Activated CD8-positive, alpha-beta T cell treated with anti-CD3 and anti-CD28 coated beads for 36 hours (primary cell): ENCODE measurements at regions not wholly inside any gene's neighbourhood (a gene's known extent, or its start where the extent isn't known, plus 50 kb on each side); places are given as distances from the start of the nearest gene placed in this dataset.

Experiments used
- ATAC-seq: fragments of 200-7000 bp; cut with Tn5 transposase; one replicate; pipeline ENCODE4 v1.10.0; 2021; ENCODE audit warnings: mild to moderate bottlenecking, moderate library complexity
- CTCF ChIA-PET: fragments of 350-600 bp; sonication (Branson Sonifier 250); formaldehyde crosslinking; loops from one replicate; lab custom pipeline; 2021; ENCODE audit warnings: antibody characterized with exemption; lab: Charles Lee
- POLR2A ChIA-PET: fragments of 350-600 bp; sonication (Branson Sonifier 250); formaldehyde crosslinking; loops from one replicate; lab custom pipeline; 2021; ENCODE audit warnings: antibody characterized with exemption; lab: Charles Lee
- DNase-seq: peaks from one replicate; pipeline ENCODE4 v3.0.0-alpha.2; 2020
- H3K27ac Mint-ChIP-seq: one replicate; pipeline ENCODE4 v1.8.0; 2021; ENCODE audit warnings: mild to moderate bottlenecking, mixed read lengths
- H3K27me3 Mint-ChIP-seq: one replicate; pipeline ENCODE4 v1.8.0; 2021; ENCODE audit warnings: mixed read lengths
- H3K36me3 Mint-ChIP-seq: one replicate; pipeline ENCODE4 v1.8.0; 2021; ENCODE audit warnings: low read depth, mixed read lengths
- H3K4me1 Mint-ChIP-seq: one replicate; pipeline ENCODE4 v1.8.0; 2021; ENCODE audit warnings: low read depth, mixed read lengths
- H3K4me3 Mint-ChIP-seq: one replicate; pipeline ENCODE4 v1.8.0; 2021; ENCODE audit warnings: mild to moderate bottlenecking, moderate library complexity, mixed read lengths
- H3K9me3 Mint-ChIP-seq: one replicate; pipeline ENCODE4 v1.8.0; 2021; ENCODE audit warnings: mixed read lengths
- CTCF ChIP-seq: fragments of 200-600 bp; IDR thresholded peaks from one replicate; pipeline ENCODE4 v1.8.0; 2022; ENCODE audit warnings: antibody characterized with exemption, mild to moderate bottlenecking
- intact Hi-C: fragments of 100-400 bp; cut with micrococcal nuclease; formaldehyde crosslinking; loops from one replicate; pipeline ENCODE4 v1.10.0; 2022

- Mint-ChIP-seq H3K36me3 (no peaks in the 10 kb centered on the region), H3K27me3 (no peaks in the 10 kb centered on the region), H3K27ac (no peak overlapping the region), H3K4me3 (no peak overlapping the region), H3K9me3 (peaks cover 21% of the 10 kb centered on the region), H3K4me1 (no peaks in the 10 kb centered on the region)
- no peak for ATAC-seq
- no peak for DNase-seq
- no peak for TF ChIP-seq CTCF
- intact Hi-C loops: no loop called here
- CTCF ChIA-PET: no interaction called here
- POLR2A ChIA-PET: no interaction called here
These were observed 973.0 kb upstream of the SLIT2 start for GRCh38 chr4:19278665-19279064.

DNA sequence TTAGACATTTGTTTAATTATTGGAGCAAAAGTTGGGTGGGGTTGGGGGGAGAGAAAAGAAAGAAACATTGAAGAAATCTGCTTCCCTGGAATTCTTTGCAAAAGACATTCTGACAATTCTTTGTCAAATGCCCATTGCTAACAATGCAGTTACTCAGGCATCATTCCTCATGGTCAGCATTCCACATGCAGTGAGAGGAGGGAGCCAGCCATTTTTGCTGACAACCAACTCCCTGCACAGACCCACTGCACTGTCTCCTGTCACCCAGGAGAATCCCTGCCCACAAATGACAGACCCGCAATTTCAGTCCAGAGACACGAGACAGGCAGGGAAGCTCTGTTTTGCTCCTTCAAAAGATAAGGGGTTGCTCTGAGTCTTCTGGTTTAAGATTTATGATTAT, 985.1 kb upstream of the SLIT2 start:
- POLR2A ChIA-PET: no interaction called here
- Mint-ChIP-seq H3K36me3 (no peaks in the 10 kb centered on the region), H3K4me1 (no peaks in the 10 kb centered on the region), H3K27me3 (no peaks in the 10 kb centered on the region), H3K9me3 (peaks cover 9% of the 10 kb centered on the region), H3K4me3 (no peak overlapping the region), H3K27ac (no peak overlapping the region)
- CTCF ChIA-PET: no interaction called here
- no peak for TF ChIP-seq CTCF
- intact Hi-C loops: no loop called here
- ATAC-seq (no peak), DNase-seq (no peak)

GRCh38 chr4:19262467-19262866, 989.2 kb upstream of the SLIT2 start:
- POLR2A ChIA-PET: no interaction called here
- peaks cover 9% of the 10 kb centered on the region for H3K9me3 Mint-ChIP-seq
- H3K36me3 Mint-ChIP-seq: no peaks in the 10 kb centered on the region
- intact Hi-C loops: no loop called here
- CTCF ChIA-PET: no interaction called here
- ATAC-seq (no peak), DNase-seq (no peak)
- H3K4me3 Mint-ChIP-seq: no peak overlapping the region
- no peak for TF ChIP-seq CTCF
- no peaks in the 10 kb centered on the region for H3K4me1 Mint-ChIP-seq
- H3K27ac Mint-ChIP-seq: no peak overlapping the region
- H3K27me3 Mint-ChIP-seq: no peaks in the 10 kb centered on the region

DNA sequence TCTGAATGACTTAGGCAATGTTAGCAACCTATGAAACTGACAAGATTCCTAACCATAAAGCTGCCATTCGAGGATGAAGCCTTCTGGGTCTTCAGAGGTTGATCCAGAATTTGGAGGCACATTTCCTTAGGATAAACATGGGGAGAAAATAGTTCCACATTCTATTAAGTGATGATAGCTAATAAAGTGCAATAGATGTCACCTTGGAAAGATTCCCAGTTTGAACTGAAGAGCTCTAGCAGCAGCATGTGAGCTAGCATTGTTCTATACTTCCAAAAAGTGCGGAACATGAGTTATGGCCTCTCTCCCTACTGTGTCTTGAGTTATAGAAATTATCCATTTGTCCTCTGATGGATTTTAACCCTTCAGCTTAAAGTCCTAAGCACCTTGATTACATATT, 991.4 kb upstream of the SLIT2 start:
- Mint-ChIP-seq H3K4me3 (no peak overlapping the region), H3K27ac (no peak overlapping the region), H3K27me3 (no peaks in the 10 kb centered on the region), H3K4me1 (no peaks in the 10 kb centered on the region), H3K36me3 (no peaks in the 10 kb centered on the region), H3K9me3 (peaks cover 16% of the 10 kb centered on the region)
- POLR2A ChIA-PET: no interaction called here
- no peak for TF ChIP-seq CTCF
- ATAC-seq (no peak), DNase-seq (no peak)
- intact Hi-C loops: no loop called here
- CTCF ChIA-PET: no interaction called here

- no peaks in the 10 kb centered on the region for H3K27me3 Mint-ChIP-seq
- ATAC-seq (no peak), DNase-seq (no peak)
- no peak overlapping the region for H3K27ac Mint-ChIP-seq
- ChIA-PET CTCF (no interaction called here), POLR2A (no interaction called here)
- intact Hi-C loops: no loop called here
- H3K36me3 Mint-ChIP-seq: no peaks in the 10 kb centered on the region
- H3K9me3 Mint-ChIP-seq: peaks cover 18% of the 10 kb centered on the region
- no peak overlapping the region for H3K4me3 Mint-ChIP-seq
- H3K4me1 Mint-ChIP-seq: no peaks in the 10 kb centered on the region
- no peak for TF ChIP-seq CTCF
These were observed 991.8 kb upstream of the SLIT2 start for GRCh38 chr4:19259920-19260319.
